Dedifferentiated amniotic fluid mesenchymal stem cell (primary cell): ENCODE measurements at regions not wholly inside any gene's neighbourhood (a gene's known extent, or its start where the extent isn't known, plus 50 kb on each side); places are given as distances from the start of the nearest gene placed in this dataset.
A peak's percentile ranks its signal among the peaks of the same experiment; 100 is the strongest.

ENCODE experiments used
- DNase-seq: peaks from one replicate; pipeline ENCODE4 v3.0.0-alpha.2; 2016; ENCODE audit errors: extremely low spot score

DNA sequence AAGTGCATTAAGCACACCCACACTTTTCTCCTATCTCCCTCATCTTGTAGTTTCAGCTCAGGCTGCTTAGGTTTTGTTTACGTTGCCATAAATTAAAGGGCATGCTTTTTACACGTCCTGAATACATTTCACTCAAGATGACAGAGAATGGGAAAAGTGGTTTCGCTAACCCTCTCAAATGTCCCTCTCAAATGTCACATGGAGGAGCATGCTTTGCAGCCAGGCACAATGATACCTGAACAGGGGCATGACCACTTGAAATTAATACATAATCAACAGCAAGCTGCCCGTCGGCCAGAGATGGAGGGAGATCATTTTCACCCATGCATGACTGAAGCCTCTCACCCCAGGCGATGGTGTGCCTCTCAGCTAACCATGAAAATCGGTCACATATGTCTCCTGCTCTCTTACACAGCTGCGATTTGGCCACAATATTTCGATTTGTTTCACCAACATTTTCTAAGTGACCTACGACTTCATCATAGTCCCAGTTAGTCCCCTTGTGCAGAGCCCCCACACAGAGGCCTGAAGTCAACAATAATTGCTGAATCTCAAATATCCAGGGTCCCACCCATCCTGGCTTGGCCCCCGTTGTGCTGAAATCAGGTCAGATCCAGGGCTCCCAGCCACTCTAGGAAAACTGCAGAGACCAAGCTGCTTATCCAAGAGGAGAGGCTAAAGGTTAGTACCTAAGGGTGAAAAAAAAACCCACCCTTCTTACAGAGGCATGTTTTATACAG lies 373.9 kb upstream of the NFE2L3 start:
- no peak for DNase-seq

DNA sequence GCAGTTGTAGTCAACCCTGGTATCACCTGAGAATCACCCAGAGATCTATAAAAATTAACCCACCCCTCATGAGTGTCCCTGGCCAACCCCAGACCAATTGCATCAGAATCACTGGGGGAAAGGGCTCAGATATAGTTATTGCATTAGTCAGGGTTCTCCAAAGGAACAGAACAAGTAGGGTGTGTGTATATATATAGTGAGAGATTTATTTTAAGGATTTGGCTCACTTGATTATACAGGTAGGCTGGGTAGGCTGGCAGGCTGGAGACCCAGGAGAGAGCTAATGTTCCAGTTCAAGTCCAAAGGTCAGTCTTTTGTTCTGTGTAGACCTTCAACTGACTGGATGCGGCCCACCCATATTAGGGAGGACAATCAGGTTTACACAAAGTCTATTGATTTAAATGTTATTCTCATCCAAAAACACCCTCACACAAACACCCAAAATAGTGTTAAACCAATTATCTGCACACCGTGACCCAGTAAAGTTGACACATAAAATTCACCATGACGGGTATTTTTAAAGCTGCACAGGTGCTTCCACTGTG lies 372.9 kb upstream of the NFE2L3 start:
- no peak for DNase-seq

DNA sequence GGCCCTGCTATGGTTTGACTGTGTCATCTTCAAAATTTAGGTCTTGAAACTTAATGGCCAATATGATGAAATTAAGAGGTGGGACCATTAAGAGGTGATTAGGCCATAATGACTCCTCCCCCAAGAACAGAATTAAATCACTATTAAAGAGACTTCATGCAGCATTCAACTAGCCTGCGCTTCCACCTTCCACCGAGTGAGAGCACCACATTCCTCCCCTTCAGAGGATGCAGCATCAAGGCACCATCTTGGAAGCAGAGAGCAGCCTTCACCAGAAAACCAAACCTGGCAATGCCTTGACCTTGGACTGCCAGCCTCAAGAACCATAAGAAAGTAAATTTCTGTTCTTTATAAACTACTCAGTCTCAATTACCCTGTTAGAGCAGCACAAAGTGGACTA lies 371.1 kb upstream of the NFE2L3 start:
- DNase-seq: no peak

DNA sequence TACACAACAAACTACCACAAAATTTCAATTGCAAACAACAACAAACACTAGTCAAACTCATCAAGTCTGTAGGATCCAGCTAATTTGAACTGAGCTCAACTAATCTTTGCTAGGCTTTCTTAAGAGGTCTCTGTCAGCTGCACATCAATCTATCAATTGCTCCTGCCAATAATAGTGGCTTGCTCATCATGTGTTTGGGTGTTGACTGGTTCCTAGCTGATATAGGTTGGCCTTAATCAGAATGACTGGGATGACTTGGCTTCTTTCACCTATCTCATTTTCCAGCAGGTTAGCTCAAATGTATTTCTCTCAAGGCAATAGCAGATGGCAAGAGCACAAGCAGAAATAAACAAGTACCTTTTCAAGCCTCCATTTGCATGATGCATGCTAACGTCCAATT lies 370.3 kb upstream of the NFE2L3 start:
- no peak for DNase-seq

DNA sequence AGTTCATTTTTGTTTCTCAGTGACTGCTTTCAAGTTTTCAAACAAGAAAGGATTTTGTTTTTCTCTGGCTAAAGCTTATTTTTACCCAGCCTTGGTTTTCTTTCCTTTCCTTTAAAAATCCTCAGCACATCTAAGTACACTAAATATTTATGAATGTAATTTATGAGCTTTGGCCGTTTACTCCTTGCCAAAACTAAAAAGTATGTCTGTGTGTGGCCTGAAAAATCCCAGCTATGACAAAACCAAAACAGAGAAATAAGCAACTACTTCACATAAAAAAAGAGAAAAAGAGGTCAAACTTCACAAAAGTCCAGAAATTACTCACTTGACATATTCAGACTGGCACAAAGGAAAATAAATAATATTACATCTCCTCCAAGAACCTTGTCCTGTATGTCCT lies 365.1 kb upstream of the NFE2L3 start:
- DNase-seq: no peak

DNA sequence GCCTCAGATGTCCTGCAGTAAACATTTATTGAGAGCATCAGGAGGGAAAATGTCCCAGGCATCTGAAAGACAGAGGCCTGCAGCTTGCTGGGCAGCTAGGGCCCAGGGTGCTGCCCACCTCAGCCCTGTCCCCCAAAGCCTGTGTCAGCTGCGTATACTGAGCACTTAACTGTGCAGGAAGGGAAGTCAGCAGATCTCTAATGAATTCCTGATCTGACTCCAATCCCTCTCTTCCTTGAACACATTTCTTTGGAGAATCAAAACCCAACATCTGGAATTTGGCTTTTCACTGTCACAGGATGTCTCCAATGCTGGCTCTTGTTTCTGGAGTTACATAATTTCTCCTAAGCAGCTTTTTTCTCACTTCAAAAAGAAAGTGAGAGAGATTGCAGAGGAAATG lies 364.7 kb upstream of the NFE2L3 start:
- no peak for DNase-seq

DNA sequence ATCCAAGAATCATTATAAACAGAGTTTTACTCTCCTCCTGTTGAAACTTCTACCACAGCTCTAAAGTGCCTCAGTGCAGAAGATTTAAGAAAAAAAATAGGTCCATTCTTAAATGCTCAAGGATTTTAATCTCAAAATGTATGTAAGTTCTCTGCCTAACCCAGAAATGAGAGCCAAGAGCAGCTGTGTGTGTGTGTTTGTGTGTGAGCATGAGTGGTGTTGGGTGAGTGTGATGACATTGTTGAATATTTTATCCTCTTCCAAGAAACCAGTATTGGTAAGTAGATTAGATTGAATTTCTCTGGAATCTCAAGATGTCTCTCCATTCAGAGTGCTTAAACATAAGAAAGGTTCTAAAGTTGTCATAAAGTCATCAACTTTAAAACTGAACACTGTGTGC lies 363.6 kb upstream of the NFE2L3 start:
- no peak for DNase-seq

DNA sequence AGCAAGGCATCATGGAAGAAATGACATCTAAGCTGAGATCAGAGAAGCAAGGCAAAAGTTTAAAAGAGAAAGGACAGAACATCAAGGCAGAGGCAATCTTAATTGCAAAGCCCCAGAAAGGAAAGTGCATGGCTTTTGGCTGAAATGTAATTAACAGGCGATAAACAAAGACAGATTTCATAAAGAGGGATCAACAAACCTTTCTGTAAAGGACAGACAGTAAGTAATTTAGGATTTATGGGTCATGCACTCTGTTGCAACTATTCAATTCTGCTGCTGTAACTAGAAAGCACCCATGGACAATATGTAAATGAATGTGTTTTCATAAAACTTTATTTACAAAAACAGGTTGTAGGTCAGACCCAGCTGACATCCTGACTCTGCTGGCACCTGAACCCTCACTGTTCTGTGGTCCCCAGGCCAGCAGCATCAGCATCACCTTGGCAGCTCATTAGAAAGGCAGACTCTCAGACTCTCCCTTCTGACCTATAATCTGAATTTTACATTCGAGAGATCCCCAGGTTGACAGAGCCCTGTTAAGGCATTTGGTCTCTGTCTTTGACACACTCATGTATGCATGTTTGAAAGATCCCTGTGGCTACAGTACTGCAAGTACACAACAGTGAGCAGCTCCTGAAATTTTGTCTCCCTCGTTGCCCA lies 362.9 kb upstream of the NFE2L3 start:
- DNase-seq: no peak

DNA sequence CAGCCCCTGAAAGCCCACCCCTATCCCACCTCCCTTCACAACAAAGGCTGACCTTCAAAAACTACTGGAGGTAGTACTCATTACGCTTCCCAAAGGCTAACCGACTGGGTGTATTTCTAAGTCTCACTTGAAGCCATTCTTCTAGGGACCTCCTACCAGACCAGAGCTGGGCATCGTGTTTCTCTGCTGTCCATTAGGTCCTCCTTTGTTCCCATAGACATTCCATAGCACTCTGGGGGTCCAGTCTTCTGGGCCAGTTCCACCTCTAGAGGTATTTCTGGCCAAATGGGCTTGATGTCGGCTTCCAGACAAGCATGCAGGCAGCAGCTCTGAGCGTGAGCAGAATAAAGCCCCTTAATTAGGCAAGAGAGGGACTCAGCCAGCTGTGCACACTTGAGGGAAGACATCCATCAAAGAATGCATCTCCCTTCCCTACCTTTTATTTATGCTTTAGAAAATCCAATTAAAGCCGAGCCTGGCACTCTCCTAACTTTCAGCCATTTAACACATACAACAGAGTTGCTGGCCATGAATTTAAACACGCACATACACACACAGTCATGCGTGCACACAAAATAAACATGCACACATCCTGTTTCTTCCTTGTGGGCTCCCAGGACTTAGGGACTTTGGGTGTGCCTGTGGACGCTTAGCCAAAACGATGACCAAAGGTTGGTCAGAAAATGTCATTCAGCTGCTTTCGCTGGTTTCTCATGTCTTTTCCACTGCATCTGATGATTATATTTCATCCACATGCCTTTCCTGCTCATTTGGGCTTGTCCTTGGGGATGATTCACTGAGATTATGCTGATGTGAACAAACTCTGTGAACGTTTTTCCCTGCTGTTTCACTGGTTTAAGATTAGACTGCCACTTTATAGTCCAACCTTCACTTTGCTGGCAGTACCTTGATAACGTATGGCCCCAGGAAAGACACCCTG lies 362.0 kb upstream of the NFE2L3 start:
- peak; percentile 41 for DNase-seq

DNA sequence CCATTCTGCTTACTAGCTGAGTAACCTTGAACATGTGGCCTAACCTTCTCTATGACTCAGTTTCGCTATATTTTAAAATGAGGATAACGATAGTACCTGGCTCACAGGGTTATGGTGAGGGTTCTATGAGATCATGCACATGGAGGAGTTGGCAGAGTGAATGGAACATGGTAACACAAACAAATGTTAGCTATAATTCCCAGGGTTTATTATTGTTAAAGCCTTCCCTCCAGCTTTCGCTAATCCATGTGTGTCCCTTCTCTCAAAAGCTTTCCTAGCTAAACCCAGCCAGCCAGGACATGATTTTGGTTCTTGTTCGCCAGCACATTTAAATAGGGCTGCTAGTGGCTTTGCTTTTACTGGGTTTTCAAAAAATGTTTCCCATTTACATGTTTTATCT lies 361.0 kb upstream of the NFE2L3 start:
- no peak for DNase-seq

DNA sequence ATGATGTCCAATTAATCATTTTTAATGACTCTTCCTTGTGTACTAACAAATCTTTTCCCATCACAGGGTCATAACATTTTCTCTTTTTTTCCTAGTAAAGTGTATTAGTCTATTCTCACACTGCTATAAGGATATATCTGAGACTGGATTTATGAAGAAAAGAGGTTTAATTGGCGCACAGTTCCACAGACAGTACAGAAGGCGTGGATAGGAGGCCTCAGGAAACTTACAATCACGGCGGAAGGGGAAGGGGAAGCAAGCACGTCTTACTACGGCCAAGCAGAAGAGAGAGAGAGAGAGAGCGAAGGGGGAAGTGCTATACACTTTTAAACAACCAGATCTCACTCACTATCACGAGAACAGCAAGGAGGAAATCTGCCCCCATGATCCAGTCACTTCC lies 359.4 kb upstream of the NFE2L3 start:
- DNase-seq: no peak

DNA sequence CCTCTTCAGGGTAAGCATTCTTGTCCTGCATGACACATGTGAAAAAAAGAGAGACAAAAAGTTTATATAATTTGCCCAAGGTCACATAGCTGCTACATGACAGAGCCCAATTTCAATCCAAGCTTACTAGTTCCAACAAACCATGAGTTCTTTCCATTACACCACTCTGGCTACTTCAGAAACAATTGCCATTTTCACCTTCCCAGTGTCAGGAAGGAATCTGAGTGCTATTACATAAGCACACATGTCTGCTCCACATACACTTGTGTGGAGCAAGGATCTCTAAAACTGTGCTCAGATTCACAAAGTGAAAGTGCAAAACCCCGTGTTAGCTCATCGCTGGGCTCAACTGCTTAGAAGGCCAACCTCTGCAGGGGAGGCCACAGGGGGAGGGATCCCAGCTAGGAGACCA lies 356.2 kb upstream of the NFE2L3 start:
- peak; percentile 75 for DNase-seq

DNA sequence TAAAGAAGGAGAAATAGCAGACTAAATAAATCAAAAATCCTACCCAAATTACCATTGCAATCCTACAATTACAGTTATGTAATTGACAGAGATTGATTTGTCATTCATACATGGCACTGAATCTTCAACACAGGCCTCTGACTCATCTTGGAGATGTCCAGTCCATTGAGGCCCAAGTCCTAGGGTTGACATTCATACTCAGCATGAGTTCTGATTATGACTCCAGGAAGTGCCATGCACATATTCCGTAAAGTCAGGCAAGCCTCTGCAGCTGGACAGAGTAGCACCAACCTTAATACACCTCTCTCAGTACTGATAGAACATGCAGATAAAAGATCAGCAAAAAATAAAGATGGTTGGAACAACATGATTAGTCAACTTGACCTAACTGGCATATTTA lies 353.7 kb upstream of the NFE2L3 start:
- no peak for DNase-seq

DNA sequence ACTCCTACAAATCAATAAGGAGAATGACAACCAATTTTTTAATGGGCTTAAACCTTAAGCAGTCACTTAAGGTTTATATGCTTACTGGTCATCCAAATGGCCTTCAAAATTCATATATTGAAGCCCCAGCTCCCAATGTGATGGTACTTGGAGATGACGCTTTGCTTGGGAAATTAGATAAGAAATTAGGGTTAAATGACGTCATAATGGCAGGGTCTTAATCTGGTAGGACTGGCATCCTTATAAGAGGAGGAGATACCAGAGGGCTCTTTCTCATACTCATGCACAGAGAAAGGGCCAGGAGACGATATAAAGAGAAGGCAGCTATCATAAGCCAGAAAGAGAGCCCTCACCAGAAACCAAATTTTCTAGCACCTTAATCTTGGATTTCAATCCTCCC lies 350.8 kb upstream of the NFE2L3 start:
- DNase-seq: no peak

DNA sequence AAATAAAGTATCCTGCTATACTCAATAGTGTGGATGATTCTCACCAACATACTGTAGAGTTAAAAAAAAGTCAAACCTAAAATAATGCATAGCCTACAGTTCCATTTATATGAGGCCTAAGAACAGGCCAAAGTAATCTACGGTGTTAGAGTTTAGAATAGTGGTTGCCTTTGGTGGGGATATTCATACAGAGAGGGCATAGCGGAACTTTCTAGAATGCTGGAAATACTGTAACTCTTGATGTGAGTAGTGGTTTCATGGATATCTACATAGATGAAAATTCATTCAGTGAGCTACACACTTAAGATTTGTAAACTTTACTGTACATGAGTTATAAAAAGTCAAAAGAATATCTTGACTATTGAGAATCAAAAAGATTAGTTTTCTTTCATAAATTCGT lies 349.9 kb upstream of the NFE2L3 start:
- DNase-seq: no peak

DNA sequence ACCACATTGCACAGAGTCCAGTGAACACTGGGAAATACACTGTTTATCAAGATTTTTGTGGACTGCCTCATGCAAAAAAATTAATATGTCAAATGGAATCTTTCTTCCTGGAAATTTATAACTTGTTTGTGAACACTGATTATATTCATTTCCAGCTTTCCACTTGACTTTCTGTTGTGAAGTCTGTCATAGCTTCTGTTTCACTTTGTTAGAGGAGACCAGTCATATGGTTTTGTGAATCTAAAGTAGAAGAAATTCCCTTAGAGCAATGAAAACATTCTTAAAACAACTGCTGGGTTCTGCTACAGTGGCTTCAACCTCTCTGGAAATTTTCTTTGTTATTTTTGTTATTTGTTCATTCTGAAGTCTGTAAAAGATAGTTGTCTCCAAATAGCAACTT lies 349.5 kb upstream of the NFE2L3 start:
- no peak for DNase-seq

DNA sequence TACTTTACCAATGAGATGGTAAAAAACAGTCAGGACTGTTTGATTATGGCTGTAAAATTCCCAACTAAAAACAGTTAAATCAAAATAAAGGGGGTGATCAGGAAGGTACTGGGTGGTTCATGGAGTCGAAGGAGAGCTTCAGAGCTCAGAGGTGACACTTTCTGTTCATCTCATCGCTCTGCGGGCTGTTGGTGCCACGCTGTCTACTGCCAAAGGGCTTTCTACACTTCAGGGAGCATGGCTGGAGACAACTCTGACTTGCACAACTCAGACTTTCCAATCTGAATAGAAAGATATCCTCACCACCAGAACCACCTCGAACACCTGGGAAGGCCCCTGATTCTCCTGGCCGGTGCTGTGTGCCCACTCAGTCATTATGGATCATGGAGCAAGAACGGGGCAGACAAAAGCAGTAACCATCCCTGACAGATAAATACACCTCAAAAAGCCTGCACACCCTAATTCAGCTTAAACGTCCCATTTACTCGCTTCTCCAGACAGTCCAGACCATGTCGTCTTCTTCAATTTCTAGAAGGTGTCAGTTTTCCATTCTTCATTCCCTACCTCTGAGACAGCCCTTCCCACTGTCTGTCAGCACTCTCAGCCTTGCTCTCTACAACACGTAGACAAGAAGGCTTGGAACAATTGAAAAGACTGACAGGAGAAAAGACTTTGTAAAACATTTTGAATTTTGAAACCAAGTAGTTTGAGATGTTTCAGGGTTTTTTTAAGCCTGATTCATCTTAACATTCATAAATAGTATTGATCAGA lies 348.7 kb upstream of the NFE2L3 start:
- no peak for DNase-seq

DNA sequence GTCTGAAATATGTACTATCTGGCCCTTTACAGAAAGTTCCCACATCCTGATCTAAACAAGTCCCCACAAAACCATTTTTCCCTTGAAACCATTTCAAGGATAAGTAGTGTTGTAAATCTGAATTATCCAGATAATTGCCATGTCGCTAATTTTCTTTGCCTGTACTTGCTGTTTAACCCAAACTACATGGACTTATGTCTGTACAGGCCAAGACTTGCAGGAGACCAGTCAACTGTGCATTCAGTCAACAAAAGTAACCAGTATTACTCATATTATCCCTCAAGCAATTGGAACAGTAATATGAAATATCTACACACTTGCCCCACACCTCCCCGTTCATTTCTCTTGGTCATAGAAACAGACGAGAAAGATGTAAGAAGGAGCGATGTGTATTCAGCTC lies 347.8 kb upstream of the NFE2L3 start:
- no peak for DNase-seq

DNA sequence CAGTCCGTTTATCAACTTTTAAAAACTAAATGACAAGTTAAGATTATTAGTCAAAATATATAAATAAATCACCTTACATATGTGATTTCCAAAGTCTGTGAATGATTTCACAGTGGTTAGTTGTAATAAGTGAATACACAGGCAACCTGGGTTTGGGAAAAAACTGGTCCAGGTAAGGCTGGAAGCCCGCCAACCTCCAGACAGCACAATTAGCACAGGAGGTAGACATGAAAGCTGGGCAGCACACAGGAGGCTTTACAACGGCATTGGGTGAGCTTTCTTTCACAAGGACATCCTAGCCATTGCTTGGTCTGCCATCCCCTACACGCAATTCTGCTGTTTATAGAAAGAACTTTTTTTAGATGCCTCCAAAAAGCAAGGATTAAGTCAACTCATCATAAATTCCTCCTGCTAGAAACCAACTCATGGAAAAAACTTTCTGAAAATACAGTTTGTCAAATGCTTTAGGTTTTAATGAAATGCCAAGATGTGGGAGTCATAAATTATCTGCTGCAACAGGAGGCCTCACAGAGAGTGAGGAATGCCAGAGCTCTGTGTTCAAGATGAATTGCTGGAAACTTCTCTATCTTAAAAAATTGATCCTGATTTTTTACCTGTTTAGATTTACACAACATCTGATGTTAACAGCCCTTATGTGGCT lies 346.8 kb upstream of the NFE2L3 start:
- DNase-seq: peak; percentile 86

DNA sequence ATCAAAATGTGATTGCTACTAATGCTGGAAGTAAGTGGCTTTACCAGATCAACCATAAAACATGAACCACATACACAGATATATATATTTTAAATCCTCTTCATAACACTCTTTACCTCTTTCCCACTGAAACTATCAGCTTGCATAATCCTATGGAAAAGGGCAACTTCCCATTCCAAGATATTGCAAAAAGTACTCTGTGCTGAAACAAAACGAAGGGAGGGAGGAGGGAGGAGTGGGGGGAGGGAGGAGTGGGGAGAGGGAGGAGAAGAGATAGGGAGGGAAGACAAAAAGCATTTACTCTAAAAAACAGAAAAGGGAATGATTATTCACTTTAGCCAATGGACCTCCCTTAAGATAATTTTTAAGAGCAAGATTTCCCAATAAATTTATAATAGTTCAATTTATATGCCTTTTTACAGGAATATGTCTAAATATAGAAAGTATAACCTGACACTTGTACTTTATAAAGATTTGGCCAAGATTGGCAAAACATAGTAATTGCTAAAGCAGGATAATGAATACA lies 344.8 kb upstream of the NFE2L3 start:
- DNase-seq: no peak

DNA sequence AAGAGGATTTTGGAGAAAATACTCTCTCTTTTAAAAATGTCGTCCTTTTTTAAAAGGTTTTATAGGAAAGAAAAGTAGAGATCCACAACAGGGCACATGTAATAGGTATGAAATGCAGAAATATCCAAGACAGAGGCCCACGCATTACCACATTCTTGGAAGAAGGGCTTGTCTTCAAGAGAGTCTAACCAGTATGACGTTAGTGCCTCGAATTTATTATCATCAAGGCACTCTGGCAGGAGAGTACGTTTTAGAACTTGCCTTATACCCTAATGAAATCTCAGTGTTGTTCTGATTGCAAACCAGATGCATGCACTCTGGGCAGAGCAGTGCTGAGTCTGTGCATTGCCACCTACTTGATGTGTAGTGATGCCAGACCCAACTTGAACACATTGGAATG lies 342.6 kb upstream of the NFE2L3 start:
- no peak for DNase-seq
